Fibroblast of mammary gland (primary cell): ENCODE measurements at regions not wholly inside any gene's neighbourhood (a gene's known extent, or its start where the extent isn't known, plus 50 kb on each side); places are given as distances from the start of the nearest gene placed in this dataset.
"Not testable (repeated sequence)": the region's sequence is repeated elsewhere in the genome, so short reads cannot be mapped to it uniquely, and the experiment has no call there.

ENCODE experiments used
- DNase-seq: peaks from one replicate; pipeline ENCODE4 v3.0.0-alpha.2; 2010; ENCODE audit warnings: low read depth
- H3K4me3 ChIP-seq: 2 replicates; pipeline ENCODE4 v1.5.1; 2011; ENCODE audit warnings: low read depth, mild to moderate bottlenecking, low read length, moderate library complexity; ENCODE audit not compliant: control insufficient read depth
- TF ChIP-seq, protein P1 (sequence below): conservative IDR thresholded peaks from 2 replicates; pipeline ENCODE4 v1.5.1; 2011; ENCODE audit warnings: low read depth, low read length, inconsistent platforms; ENCODE audit not compliant: control insufficient read depth, insufficient read depth

DNA sequence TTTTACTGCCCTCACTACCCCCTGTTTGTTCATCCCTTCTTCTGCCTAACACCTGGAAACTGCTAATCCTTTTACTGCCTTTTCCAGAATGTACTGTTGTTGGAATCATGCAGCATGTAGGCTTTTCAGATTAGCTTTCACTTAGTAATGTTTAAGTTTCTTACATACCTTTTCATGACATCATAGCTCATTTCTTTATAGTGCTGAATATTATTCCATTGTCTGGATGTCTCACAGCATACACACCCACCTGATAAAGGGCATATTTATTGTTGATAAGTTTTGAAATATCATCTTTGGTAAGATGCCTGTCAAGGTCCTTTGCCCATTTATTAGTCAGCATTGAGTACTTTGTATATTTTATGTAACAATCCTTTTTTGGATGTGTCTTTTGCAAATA lies 588.2 kb upstream of the NRSN1 start:
- no peak for DNase-seq
- TF ChIP-seq, protein P1, sequence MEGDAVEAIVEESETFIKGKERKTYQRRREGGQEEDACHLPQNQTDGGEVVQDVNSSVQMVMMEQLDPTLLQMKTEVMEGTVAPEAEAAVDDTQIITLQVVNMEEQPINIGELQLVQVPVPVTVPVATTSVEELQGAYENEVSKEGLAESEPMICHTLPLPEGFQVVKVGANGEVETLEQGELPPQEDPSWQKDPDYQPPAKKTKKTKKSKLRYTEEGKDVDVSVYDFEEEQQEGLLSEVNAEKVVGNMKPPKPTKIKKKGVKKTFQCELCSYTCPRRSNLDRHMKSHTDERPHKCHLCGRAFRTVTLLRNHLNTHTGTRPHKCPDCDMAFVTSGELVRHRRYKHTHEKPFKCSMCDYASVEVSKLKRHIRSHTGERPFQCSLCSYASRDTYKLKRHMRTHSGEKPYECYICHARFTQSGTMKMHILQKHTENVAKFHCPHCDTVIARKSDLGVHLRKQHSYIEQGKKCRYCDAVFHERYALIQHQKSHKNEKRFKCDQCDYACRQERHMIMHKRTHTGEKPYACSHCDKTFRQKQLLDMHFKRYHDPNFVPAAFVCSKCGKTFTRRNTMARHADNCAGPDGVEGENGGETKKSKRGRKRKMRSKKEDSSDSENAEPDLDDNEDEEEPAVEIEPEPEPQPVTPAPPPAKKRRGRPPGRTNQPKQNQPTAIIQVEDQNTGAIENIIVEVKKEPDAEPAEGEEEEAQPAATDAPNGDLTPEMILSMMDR = no peak
- no peak overlapping the region for H3K4me3 ChIP-seq

DNA sequence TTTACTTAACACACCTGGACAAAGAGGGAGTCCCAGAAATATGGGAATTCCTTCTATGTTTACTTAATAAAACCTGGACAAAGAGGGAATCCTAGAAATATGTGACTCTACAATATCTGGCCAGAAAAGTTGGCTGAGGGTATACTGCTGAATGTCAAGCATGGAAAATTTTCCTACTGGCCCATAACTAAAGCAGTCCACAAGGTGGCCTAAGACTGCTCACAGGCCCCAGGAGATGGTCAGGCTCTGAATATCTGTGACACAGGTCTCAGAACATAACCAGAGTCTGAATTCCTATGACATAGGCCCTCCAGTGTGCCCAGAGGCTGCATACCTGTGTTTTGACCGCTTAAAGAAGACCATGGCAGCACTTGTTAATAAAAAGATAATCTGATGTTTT lies 578.2 kb upstream of the NRSN1 start:
- TF ChIP-seq, protein P1 = no peak
- no peak overlapping the region for H3K4me3 ChIP-seq
- DNase-seq = no peak

DNA sequence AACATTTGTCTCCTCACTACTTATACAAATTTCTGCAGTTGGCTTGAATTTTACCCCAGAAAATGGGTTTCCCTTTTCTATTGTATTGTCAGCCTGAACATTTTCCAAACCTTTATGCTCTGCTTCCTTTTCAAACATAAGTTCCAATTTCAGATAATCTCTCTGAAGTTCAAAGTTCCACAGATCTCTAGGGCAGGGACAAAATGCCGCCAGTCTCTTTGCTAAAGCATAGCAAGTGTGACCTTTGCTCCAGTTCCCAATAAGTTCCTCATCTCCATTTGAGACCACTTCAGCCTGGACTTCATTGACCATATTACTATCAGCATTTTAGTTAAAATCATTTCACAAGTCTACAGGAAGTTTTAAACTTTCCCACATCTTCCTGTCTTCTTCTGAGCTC lies 571.1 kb upstream of the NRSN1 start:
- not testable (repeated sequence) for DNase-seq, H3K4me3 ChIP-seq

DNA sequence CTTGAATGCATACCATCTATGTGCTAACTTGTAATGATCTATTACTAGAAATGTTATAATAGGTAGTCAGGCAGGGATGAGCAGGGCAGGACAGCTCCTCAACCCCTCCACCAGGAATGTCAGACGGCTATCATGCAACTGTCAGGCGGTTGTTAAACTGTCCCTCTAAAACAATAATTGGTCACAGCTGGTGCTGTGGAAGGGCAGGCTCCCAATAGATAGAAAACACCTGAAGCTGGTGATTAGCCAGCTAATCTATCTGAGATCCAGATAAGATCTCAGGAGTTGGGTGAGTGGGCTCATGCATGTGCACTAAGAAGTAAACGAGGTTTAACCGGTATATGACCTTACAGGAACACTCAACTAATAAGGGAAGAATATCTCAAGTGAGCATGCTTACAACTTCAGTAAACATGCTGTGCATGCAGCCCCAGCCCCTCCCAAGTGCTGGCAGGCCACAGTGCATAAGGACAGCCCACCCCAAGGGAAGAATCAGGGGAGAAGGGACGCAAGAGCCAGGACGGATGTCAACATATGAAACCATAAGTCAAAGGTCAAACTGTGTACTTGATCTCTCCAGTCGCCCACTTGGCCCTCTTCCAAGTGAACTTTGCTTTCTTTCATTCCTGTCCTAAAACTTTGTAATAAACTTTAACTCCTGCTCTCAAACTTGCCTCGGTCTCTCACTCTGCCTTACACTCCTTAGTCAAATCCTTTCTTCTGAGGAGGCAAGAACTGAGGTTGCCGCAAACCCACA lies 566.2 kb upstream of the NRSN1 start:
- TF ChIP-seq, protein P1 = no peak
- no peak overlapping the region for H3K4me3 ChIP-seq
- no peak for DNase-seq

DNA sequence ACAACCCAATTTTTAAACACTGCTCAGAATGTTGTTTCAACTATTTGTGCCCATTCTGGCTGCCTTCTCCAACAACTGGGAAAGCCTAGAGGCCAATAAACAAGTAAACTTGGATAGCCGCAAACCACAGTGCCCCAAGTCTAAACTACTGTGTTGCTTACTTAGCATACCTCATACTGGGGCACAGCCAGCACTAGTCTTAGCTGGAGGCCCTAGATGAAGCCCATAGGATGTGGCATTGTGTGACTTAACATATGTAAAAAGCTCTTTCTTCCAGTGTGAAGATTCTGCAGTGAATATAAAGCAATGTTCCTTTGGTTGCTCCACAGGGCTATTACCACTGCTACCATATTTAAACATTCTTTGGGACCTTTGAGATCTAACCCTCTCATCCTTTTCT lies 564.3 kb upstream of the NRSN1 start:
- H3K4me3 ChIP-seq = no peak overlapping the region
- TF ChIP-seq, protein P1 = no peak
- no peak for DNase-seq

DNA sequence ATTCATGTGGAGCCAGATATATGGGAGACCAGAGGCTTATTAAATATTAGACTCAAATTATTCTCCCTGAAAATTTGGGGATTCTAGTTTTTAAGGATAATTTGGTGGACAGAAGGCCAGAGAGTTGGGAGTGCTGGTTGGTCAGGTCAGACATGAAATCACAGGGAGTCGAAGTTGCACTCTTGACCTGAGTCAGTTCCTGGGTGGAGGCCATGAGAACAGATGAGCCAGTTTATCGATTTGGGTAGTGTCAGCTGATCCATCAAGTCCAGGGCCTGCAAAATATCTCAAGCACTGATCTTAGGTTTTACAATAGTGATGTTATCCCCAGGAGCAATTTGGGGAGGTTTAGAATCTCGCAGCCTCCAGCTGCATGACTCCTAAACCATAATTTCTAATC lies 563.5 kb upstream of the NRSN1 start:
- H3K4me3 ChIP-seq = no peak overlapping the region
- TF ChIP-seq, protein P1 = no peak
- no peak for DNase-seq

DNA sequence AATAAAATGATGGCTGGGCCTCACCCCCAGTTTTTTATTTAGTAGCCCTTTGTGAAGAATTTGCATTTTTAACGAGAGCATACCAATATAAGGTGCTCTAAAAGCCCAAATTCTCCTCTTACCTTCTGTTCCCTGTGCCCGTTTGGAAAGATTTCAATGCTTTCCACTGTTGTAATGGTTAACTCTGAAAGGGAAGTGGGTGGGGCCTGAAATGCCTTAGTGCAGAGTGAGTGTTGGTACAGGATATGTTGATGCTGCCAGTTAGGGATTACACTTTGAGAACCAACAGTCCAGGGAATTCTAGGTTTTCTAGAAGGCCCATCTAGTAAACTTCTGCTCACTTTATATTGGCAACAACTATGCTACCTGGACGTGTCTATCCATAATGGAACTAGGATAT lies 562.7 kb upstream of the NRSN1 start:
- no peak overlapping the region for H3K4me3 ChIP-seq
- no peak for DNase-seq
- TF ChIP-seq, protein P1 = no peak
